Neural cell (in vitro differentiated cells): ENCODE measurements at regions not wholly inside any gene's neighbourhood (a gene's known extent, or its start where the extent isn't known, plus 50 kb on each side); places are given as distances from the start of the nearest gene placed in this dataset.
"Not testable (repeated sequence)": the region's sequence is repeated elsewhere in the genome, so short reads cannot be mapped to it uniquely, and the experiment has no call there.

Experiments
- H2AFZ ChIP-seq: fragments of 200-600, 300-800 bp; sonication (generic), shearing (Covaris generic); 2 replicates; pipeline ENCODE4 v1.6.0; 2014; ENCODE audit warnings: low read depth, mild to moderate bottlenecking, antibody characterized with exemption, low read length, moderate library complexity
- H3F3A ChIP-seq: fragments of 200-600 bp; shearing (Covaris generic); 2 replicates; pipeline ENCODE4 v1.6.1; 2016; ENCODE audit warnings: mild to moderate bottlenecking, moderate library complexity, mixed read lengths, antibody characterized with exemption, low read length; ENCODE audit not compliant: insufficient read depth, poor library complexity, severe bottlenecking
- H3K27ac ChIP-seq: fragments of 200-600, 300-800 bp; sonication (generic), shearing (Covaris generic); 2 replicates; pipeline ENCODE4 v1.5.1; 2014; ENCODE audit warnings: mild to moderate bottlenecking, low read length, moderate library complexity
- H3K27me3 ChIP-seq: fragments of 300-800, 200-600 bp; sonication (generic), shearing (Covaris generic); 2 replicates; pipeline ENCODE4 v1.6.0; 2014; ENCODE audit warnings: mild to moderate bottlenecking, low read depth, low read length, moderate library complexity; ENCODE audit not compliant: insufficient read depth
- H3K36me3 ChIP-seq: fragments of 300-800, 200-600 bp; sonication (generic), shearing (Covaris generic); 2 replicates; pipeline ENCODE4 v1.5.1; 2014; ENCODE audit warnings: mild to moderate bottlenecking, antibody characterized with exemption, low read length, moderate library complexity; ENCODE audit not compliant: insufficient read depth
- H3K4me2 ChIP-seq: fragments of 300-800, 200-600 bp; sonication (generic), shearing (Covaris generic); 2 replicates; pipeline ENCODE4 v1.6.0; 2014; ENCODE audit warnings: mild to moderate bottlenecking, low read length
- H3K4me3 ChIP-seq: fragments of 300-800, 200-600 bp; sonication (generic), shearing (Covaris generic); 2 replicates; pipeline ENCODE4 v1.5.1; 2014; ENCODE audit warnings: mild to moderate bottlenecking, low read length, moderate library complexity
- H3K79me2 ChIP-seq: fragments of 200-600 bp; shearing (Covaris generic); replicated peaks from 2 replicates; pipeline ENCODE4 v1.6.0; 2014; ENCODE audit warnings: mild to moderate bottlenecking, low read length, moderate library complexity; ENCODE audit not compliant: insufficient read depth
- H3K9ac ChIP-seq: fragments of 300-800, 200-600 bp; sonication (generic), shearing (Covaris generic); 2 replicates; pipeline ENCODE4 v1.6.1; 2016; ENCODE audit warnings: mild to moderate bottlenecking, low read length, mixed read lengths
- H3K9me2 ChIP-seq: fragments of 200-600 bp; shearing (Covaris generic); 2 replicates; pipeline ENCODE4 v1.6.1; 2016; ENCODE audit warnings: mild to moderate bottlenecking, low read length, mixed read lengths; ENCODE audit not compliant: insufficient read depth
- H3K9me3 ChIP-seq: fragments of 200-600, 300-800 bp; sonication (generic), shearing (Covaris generic); 2 replicates; pipeline ENCODE4 v1.6.1; 2016; ENCODE audit warnings: mild to moderate bottlenecking, mixed run types, low read length, moderate library complexity, mixed read lengths
- H4K20me1 ChIP-seq: fragments of 200-600 bp; shearing (Covaris generic); 2 replicates; pipeline ENCODE4 v1.6.1; 2016; ENCODE audit warnings: mild to moderate bottlenecking, mixed run types; ENCODE audit not compliant: insufficient read depth
- CTCF ChIP-seq: fragments of 450-650 bp; IDR thresholded peaks from 2 replicates; pipeline ENCODE4 v1.5.1; 2014; ENCODE audit warnings: antibody characterized with exemption, mild to moderate bottlenecking, moderate library complexity; ENCODE audit not compliant: poor library complexity, severe bottlenecking
- EP300 ChIP-seq: fragments of 450-650 bp; conservative IDR thresholded peaks from 2 replicates; pipeline ENCODE4 v1.6.1; 2014; ENCODE audit warnings: antibody characterized with exemption, mild to moderate bottlenecking, moderate library complexity; ENCODE audit not compliant: poor library complexity, severe bottlenecking
- EZH2 ChIP-seq: fragments of 200-600, 300-800 bp; shearing (Covaris generic), sonication (generic); IDR thresholded peaks from 2 replicates; pipeline ENCODE4 v1.6.1; 2014; ENCODE audit warnings: antibody characterized with exemption, low read length, borderline replicate concordance, mild to moderate bottlenecking; ENCODE audit not compliant: insufficient read depth, poor library complexity, severe bottlenecking
- MXI1 ChIP-seq: fragments of 450-650 bp; conservative IDR thresholded peaks from 2 replicates; pipeline ENCODE4 v1.6.1; 2014; ENCODE audit warnings: antibody characterized with exemption, mild to moderate bottlenecking; ENCODE audit not compliant: poor library complexity, severe bottlenecking
- POLR2AphosphoS5 ChIP-seq: IDR thresholded peaks from 2 replicates; pipeline ENCODE4 v1.6.1; 2012
- RAD21 ChIP-seq: fragments of 450-650 bp; conservative IDR thresholded peaks from 2 replicates; pipeline ENCODE4 v1.6.1; 2014; ENCODE audit warnings: antibody characterized with exemption, mild to moderate bottlenecking, moderate library complexity
- REST ChIP-seq: IDR thresholded peaks from 2 replicates; pipeline ENCODE4 v1.6.1; 2012; ENCODE audit warnings: borderline replicate concordance
- SMC3 ChIP-seq: fragments of 450-650 bp; conservative IDR thresholded peaks from 2 replicates; pipeline ENCODE4 v1.6.1; 2014; ENCODE audit warnings: antibody characterized with exemption, mild to moderate bottlenecking, moderate library complexity; ENCODE audit not compliant: poor library complexity
- TAF1 ChIP-seq: IDR thresholded peaks from 2 replicates; pipeline ENCODE4 v1.6.1; 2012; ENCODE audit warnings: low read depth

GRCh38 chr3:75296858-75297257 lies 367.3 kb upstream of the FRG2C start:
- Histone ChIP-seq H2AFZ (no peak overlapping the region), H3F3A (no peaks in the 10 kb centered on the region), H3K9me3 (no peaks in the 10 kb centered on the region), H3K9me2 (no peaks in the 10 kb centered on the region), H3K79me2 (no peaks in the 10 kb centered on the region), H3K4me3 (no peak overlapping the region), H3K27me3 (no peaks in the 10 kb centered on the region), H3K4me2 (no peak overlapping the region), H4K20me1 (no peaks in the 10 kb centered on the region), H3K9ac (no peak overlapping the region), H3K27ac (no peak overlapping the region), H3K36me3 (no peaks in the 10 kb centered on the region)
- TF ChIP-seq SMC3 (no peak), REST (no peak), MXI1 (no peak), POLR2AphosphoS5 (no peak), RAD21 (no peak), CTCF (no peak), TAF1 (no peak), EZH2 (no peak), EP300 (no peak)

GRCh38 chr3:75300606-75301005 lies 363.5 kb upstream of the FRG2C start:
- Histone ChIP-seq H3K27me3 (no peaks in the 10 kb centered on the region), H3K36me3 (no peaks in the 10 kb centered on the region), H3F3A (no peaks in the 10 kb centered on the region), H3K4me2 (no peak overlapping the region), H3K27ac (no peak overlapping the region), H3K9me2 (no peaks in the 10 kb centered on the region), H3K4me3 (no peak overlapping the region), H4K20me1 (no peaks in the 10 kb centered on the region), H3K9me3 (no peaks in the 10 kb centered on the region), H3K9ac (no peak overlapping the region), H3K79me2 (no peaks in the 10 kb centered on the region), H2AFZ (no peak overlapping the region)
- TF ChIP-seq TAF1 (no peak), EP300 (no peak), RAD21 (no peak), POLR2AphosphoS5 (no peak), EZH2 (no peak), SMC3 (no peak), CTCF (no peak), REST (no peak), MXI1 (no peak)

GRCh38 chr3:75301050-75301449 lies 363.1 kb upstream of the FRG2C start:
- H3K4me2 ChIP-seq, H3K9me2 ChIP-seq, H3K4me3 ChIP-seq, H3F3A ChIP-seq, H3K9ac ChIP-seq, H3K9me3 ChIP-seq, H3K27me3 ChIP-seq, H2AFZ ChIP-seq, H3K36me3 ChIP-seq, H3K79me2 ChIP-seq, H4K20me1 ChIP-seq, H3K27ac ChIP-seq: not testable (repeated sequence)
